Mesothelial cell of epicardium (in vitro differentiated cells): ENCODE measurements at regions not wholly inside any gene's neighbourhood (a gene's known extent, or its start where the extent isn't known, plus 50 kb on each side); places are given as distances from the start of the nearest gene placed in this dataset.

Experiments
- DNase-seq, 2 experiments: peaks; one replicate each; pipeline ENCODE4 v3.0.0; 2021; ENCODE audit warnings: low spot score in 2 of 2; ENCODE audit not compliant: unreplicated experiment in 2 of 2
- H3K27ac Mint-ChIP-seq: 2 replicates; pipeline ENCODE4 v1.8.0; 2021; ENCODE audit warnings: mixed read lengths
- H3K27me3 Mint-ChIP-seq: 2 replicates; pipeline ENCODE4 v1.8.0; 2021; ENCODE audit warnings: low read depth, mixed read lengths
- H3K36me3 Mint-ChIP-seq: 2 replicates; pipeline ENCODE4 v1.8.0; 2021; ENCODE audit warnings: mixed read lengths
- H3K4me1 Mint-ChIP-seq: 2 replicates; pipeline ENCODE4 v1.8.0; 2021; ENCODE audit warnings: mixed read lengths
- H3K4me3 Mint-ChIP-seq: 2 replicates; pipeline ENCODE4 v1.8.0; 2021; ENCODE audit warnings: mild to moderate bottlenecking, moderate library complexity, mixed read lengths
- H3K9me3 Mint-ChIP-seq: 2 replicates; pipeline ENCODE4 v1.8.0; 2021; ENCODE audit warnings: mixed read lengths
- CTCF ChIP-seq: fragments of 200-600 bp; sonication (generic); IDR thresholded peaks from one replicate; pipeline ENCODE4 v1.5.0; 2021; ENCODE audit warnings: antibody characterized with exemption; ENCODE audit not compliant: unreplicated experiment

GRCh38 chr7:130875901-130876300, 141.9 kb upstream of the KLF14 start:
- no peak for DNase-seq
- Mint-ChIP-seq H3K9me3 (no peaks in the 10 kb centered on the region), H3K4me3 (no peak overlapping the region), H3K4me1 (peaks cover 9% of the 10 kb centered on the region), H3K36me3 (no peaks in the 10 kb centered on the region), H3K27ac (no peak overlapping the region), H3K27me3 (no peaks in the 10 kb centered on the region)
- no peak for TF ChIP-seq CTCF

GRCh38 chr7:130877236-130877990, 143.4 kb upstream of the KLF14 start:
- Mint-ChIP-seq H3K4me1 (peaks cover 9% of the 10 kb centered on the region), H3K9me3 (no peaks in the 10 kb centered on the region), H3K4me3 (no peak overlapping the region), H3K36me3 (no peaks in the 10 kb centered on the region), H3K27me3 (no peaks in the 10 kb centered on the region), H3K27ac (no peak overlapping the region)
- no peak for TF ChIP-seq CTCF
- no peak for DNase-seq

GRCh38 chr7:130877991-130878305, 143.9 kb upstream of the KLF14 start:
- Mint-ChIP-seq H3K27ac (no peak overlapping the region), H3K4me3 (no peak overlapping the region), H3K4me1 (peaks cover 9% of the 10 kb centered on the region), H3K27me3 (no peaks in the 10 kb centered on the region), H3K9me3 (no peaks in the 10 kb centered on the region), H3K36me3 (no peaks in the 10 kb centered on the region)
- DNase-seq: no peak
- no peak for TF ChIP-seq CTCF

- H3K4me3 Mint-ChIP-seq: no peak overlapping the region
- H3K4me1 Mint-ChIP-seq: peaks cover 9% of the 10 kb centered on the region
- no peak overlapping the region for H3K27ac Mint-ChIP-seq
- no peak for DNase-seq
- H3K36me3 Mint-ChIP-seq: no peaks in the 10 kb centered on the region
- no peaks in the 10 kb centered on the region for H3K27me3 Mint-ChIP-seq
- H3K9me3 Mint-ChIP-seq: no peaks in the 10 kb centered on the region
- no peak for TF ChIP-seq CTCF
Measured at GRCh38 chr7:130878785-130879184, 144.8 kb upstream of the KLF14 start.

GRCh38 chr7:130879191-130879590, 145.2 kb upstream of the KLF14 start:
- Mint-ChIP-seq H3K36me3 (no peaks in the 10 kb centered on the region), H3K9me3 (no peaks in the 10 kb centered on the region), H3K27ac (no peak overlapping the region), H3K27me3 (no peaks in the 10 kb centered on the region), H3K4me3 (no peak overlapping the region), H3K4me1 (peaks cover 9% of the 10 kb centered on the region)
- no peak for TF ChIP-seq CTCF
- no peak for DNase-seq

GRCh38 chr7:130880668-130881067, 146.7 kb upstream of the KLF14 start:
- no peak for DNase-seq
- Mint-ChIP-seq H3K27me3 (no peaks in the 10 kb centered on the region), H3K4me1 (no peaks in the 10 kb centered on the region), H3K9me3 (no peaks in the 10 kb centered on the region), H3K4me3 (no peak overlapping the region), H3K36me3 (no peaks in the 10 kb centered on the region), H3K27ac (no peak overlapping the region)
- no peak for TF ChIP-seq CTCF
